A549 (cell line): ENCODE measurements at regions not wholly inside any gene's neighbourhood (a gene's known extent, or its start where the extent isn't known, plus 50 kb on each side); places are given as distances from the start of the nearest gene placed in this dataset.

Experiments used
- BHLHE40 ChIP-seq: IDR thresholded peaks from 2 replicates; pipeline ENCODE4 v1.6.1; 2012; ENCODE audit warnings: low read depth, low read length, inconsistent platforms
- POLR2A ChIP-seq: IDR thresholded peaks from 2 replicates; pipeline ENCODE4 v1.6.1; 2012; ENCODE audit warnings: mild to moderate bottlenecking, low read length
- ZFP36 ChIP-seq: fragments of 450-650 bp; IDR thresholded peaks from 2 replicates; pipeline ENCODE4 v1.6.1; 2014; ENCODE audit warnings: borderline replicate concordance; ENCODE audit not compliant: partially characterized antibody
- TF ChIP-seq, protein P1 (sequence below): IDR thresholded peaks from 2 replicates; pipeline ENCODE4 v1.6.1; 2012
- TF ChIP-seq, protein P2 (sequence below): fragments of >200 bp; sonication (Bioruptor Twin); formaldehyde crosslinking; IDR thresholded peaks from 2 replicates; pipeline ENCODE4 v1.6.1; 2016

DNA sequence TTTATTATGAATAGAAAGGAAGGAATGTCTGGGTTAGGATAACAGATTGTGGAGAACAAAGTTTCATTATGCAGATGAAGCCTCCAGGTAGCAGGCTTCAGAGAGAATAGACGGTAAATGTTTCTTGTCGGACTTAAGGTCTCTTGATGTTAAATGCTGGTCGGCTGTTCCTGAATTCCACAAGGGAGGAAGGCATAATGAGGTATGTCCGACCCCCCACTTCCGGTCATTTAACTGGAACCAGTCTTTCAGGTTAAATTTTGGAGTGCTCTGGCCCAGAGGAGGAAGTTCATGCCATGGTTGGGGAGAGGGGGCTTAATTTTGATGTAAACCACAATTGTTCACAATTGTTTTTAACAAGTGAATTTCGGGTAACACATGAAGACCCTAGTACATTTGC lies 158.1 kb upstream of the VCX3A start:
- no peak for TF ChIP-seq POLR2A
- TF ChIP-seq, protein P1, sequence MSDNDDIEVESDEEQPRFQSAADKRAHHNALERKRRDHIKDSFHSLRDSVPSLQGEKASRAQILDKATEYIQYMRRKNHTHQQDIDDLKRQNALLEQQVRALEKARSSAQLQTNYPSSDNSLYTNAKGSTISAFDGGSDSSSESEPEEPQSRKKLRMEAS: no peak
- TF ChIP-seq, protein P2, sequence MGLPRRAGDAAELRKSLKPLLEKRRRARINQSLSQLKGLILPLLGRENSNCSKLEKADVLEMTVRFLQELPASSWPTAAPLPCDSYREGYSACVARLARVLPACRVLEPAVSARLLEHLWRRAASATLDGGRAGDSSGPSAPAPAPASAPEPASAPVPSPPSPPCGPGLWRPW: no peak
- no peak for TF ChIP-seq ZFP36
- no peak for TF ChIP-seq BHLHE40
